Memory B cell (primary cell): ENCODE measurements at regions not wholly inside any gene's neighbourhood (a gene's known extent, or its start where the extent isn't known, plus 50 kb on each side); places are given as distances from the start of the nearest gene placed in this dataset.

ENCODE experiments used
- ATAC-seq: fragments of 150-1000 bp; cut with Tn5 transposase; 2 replicates; pipeline ENCODE4 v1.10.0; 2021; ENCODE audit warnings: low read depth, mild to moderate bottlenecking, moderate library complexity
- DNase-seq, 2 donors: peaks; one replicate each; pipeline ENCODE4 v3.0.0; 2022; ENCODE audit warnings: low spot score in 2 of 2
- H3K27ac Mint-ChIP-seq: one replicate; pipeline ENCODE4 v1.8.0; 2022; ENCODE audit warnings: mild to moderate bottlenecking, moderate library complexity, mixed read lengths
- H3K27me3 Mint-ChIP-seq: one replicate; pipeline ENCODE4 v1.8.0; 2022; ENCODE audit warnings: mixed read lengths
- H3K36me3 Mint-ChIP-seq: one replicate; pipeline ENCODE4 v1.8.0; 2022; ENCODE audit warnings: mild to moderate bottlenecking, mixed read lengths
- H3K4me1 Mint-ChIP-seq: one replicate; pipeline ENCODE4 v1.8.0; 2022; ENCODE audit warnings: mixed read lengths
- H3K4me3 Mint-ChIP-seq: one replicate; pipeline ENCODE4 v1.8.0; 2022; ENCODE audit warnings: mild to moderate bottlenecking, moderate library complexity, mixed read lengths
- H3K9me3 Mint-ChIP-seq: one replicate; pipeline ENCODE4 v1.8.0; 2022; ENCODE audit warnings: mixed read lengths

GRCh38 chr5:167810573-167810972, 480.9 kb upstream of the WWC1 start:
- H3K27ac Mint-ChIP-seq = no peak overlapping the region

GRCh38 chr5:167812871-167813270, 478.6 kb upstream of the WWC1 start:
- DNase-seq (no peak), ATAC-seq (no peak)
- Mint-ChIP-seq H3K27me3 (no peaks in the 10 kb centered on the region), H3K4me3 (no peak overlapping the region), H3K27ac (no peak overlapping the region), H3K4me1 (no peaks in the 10 kb centered on the region), H3K9me3 (peaks cover 2% of the 10 kb centered on the region), H3K36me3 (no peaks in the 10 kb centered on the region)

More at GRCh38 chr5:167810573-167810972, 480.9 kb upstream of the WWC1 start:
- no peaks in the 10 kb centered on the region for H3K4me1 Mint-ChIP-seq
- peaks cover 2% of the 10 kb centered on the region for H3K9me3 Mint-ChIP-seq
- DNase-seq (no peak), ATAC-seq (no peak)
- H3K4me3 Mint-ChIP-seq = no peak overlapping the region
- H3K36me3 Mint-ChIP-seq = no peaks in the 10 kb centered on the region
- H3K27me3 Mint-ChIP-seq = no peaks in the 10 kb centered on the region

DNA sequence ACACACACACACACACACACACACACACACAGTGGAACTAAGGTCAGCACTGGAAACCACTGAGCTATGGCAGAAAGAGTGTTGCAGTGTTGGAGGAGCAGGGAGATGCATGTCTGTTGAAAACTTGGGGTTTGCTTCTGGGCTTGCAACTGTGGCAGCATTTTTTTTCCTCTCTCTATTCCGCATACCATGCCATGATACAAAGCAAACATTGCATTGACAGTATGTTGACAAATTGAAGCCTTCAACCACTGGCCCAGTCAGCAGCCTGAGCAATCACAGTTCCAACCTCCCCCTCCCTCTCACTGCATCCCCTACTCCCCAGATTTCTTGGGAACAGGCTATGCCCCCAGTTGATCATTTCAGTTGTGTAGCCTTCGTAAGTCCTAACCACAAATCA, 478.1 kb upstream of the WWC1 start:
- no peak overlapping the region for H3K4me3 Mint-ChIP-seq
- H3K4me1 Mint-ChIP-seq = no peaks in the 10 kb centered on the region
- no peak overlapping the region for H3K27ac Mint-ChIP-seq
- DNase-seq (no peak), ATAC-seq (no peak)
- H3K9me3 Mint-ChIP-seq = peaks cover 2% of the 10 kb centered on the region
- no peaks in the 10 kb centered on the region for H3K27me3 Mint-ChIP-seq
- no peaks in the 10 kb centered on the region for H3K36me3 Mint-ChIP-seq

DNA sequence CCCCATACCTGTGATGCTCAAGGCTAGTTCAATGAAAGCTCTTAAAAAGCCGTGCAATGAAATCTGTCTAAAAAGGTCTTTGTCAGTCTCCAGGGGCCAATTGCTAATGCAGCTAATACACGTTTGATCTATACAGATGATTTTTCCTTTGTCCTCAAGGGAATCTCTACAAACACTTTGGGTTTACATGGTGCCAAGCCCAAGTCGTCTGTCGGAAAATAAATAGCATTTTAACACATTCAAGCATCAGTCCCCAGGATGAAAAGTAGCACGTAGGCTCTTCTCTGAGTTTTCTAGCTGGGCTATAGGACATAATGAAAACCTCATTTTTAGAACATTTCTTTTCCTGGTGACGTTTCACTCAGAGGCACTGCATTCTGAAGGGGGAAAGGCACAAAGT, 477.4 kb upstream of the WWC1 start:
- Mint-ChIP-seq H3K4me1 (no peaks in the 10 kb centered on the region), H3K36me3 (no peaks in the 10 kb centered on the region), H3K9me3 (peaks cover 2% of the 10 kb centered on the region), H3K27ac (no peak overlapping the region), H3K4me3 (no peak overlapping the region), H3K27me3 (no peaks in the 10 kb centered on the region)
- DNase-seq = no peak
- ATAC-seq = no peak

DNA sequence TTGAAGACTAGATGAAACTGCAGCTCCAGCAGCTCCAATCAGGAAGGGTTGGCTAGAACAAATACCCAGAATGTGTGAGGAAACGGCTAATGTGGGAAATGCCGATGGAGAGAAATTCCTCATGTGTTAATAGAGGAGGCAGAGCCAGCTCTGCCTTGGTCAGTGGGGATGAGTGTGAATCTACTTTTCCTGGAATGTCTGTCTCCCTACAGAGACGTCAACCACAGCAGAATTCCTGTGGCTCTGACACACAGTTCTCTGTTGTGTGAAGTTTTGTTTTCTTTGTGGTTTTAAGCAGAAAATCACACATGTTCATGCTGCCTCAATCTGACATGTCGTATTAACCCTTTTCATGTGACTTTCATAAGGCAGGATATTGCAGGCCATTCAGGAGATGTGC, 476.6 kb upstream of the WWC1 start:
- peaks cover 2% of the 10 kb centered on the region for H3K9me3 Mint-ChIP-seq
- H3K4me1 Mint-ChIP-seq = no peaks in the 10 kb centered on the region

GRCh38 chr5:167816354-167816753, 475.1 kb upstream of the WWC1 start:
- ATAC-seq (no peak), DNase-seq (no peak)
- Mint-ChIP-seq H3K36me3 (no peaks in the 10 kb centered on the region), H3K4me3 (no peak overlapping the region), H3K27me3 (no peaks in the 10 kb centered on the region), H3K27ac (no peak overlapping the region), H3K4me1 (no peaks in the 10 kb centered on the region), H3K9me3 (peaks cover 2% of the 10 kb centered on the region)

More for the DNA sequence above, 476.6 kb upstream of the WWC1 start:
- no peaks in the 10 kb centered on the region for H3K27me3 Mint-ChIP-seq
- H3K36me3 Mint-ChIP-seq = no peaks in the 10 kb centered on the region
- no peak overlapping the region for H3K4me3 Mint-ChIP-seq
- no peak for ATAC-seq
- DNase-seq = no peak
- H3K27ac Mint-ChIP-seq = no peak overlapping the region

DNA sequence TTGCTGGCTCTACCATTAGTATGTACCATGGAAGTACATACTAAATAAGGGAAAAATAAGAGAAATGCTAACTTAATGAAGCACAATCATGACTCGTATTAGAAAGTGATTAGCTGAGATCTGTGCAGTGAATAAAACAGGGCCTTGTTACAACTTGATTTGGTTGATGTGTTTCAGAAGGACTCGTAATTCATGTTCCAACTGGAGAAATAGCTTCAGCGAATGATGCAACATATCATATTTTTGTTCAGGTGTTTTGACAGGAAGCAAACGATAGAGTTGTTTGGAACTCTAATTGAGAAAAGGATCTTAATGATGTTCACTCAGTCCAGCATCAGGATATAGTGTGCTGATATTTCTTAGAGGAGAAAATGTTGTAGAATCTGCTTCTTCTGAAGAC, 474.6 kb upstream of the WWC1 start:
- Mint-ChIP-seq H3K27me3 (no peaks in the 10 kb centered on the region), H3K27ac (no peak overlapping the region), H3K9me3 (peaks cover 2% of the 10 kb centered on the region), H3K4me1 (no peaks in the 10 kb centered on the region), H3K4me3 (no peak overlapping the region), H3K36me3 (no peaks in the 10 kb centered on the region)
- ATAC-seq (no peak), DNase-seq (no peak)

- no peaks in the 10 kb centered on the region for H3K4me1 Mint-ChIP-seq
Measured at GRCh38 chr5:167819406-167819805, 472.0 kb upstream of the WWC1 start.

GRCh38 chr5:167820101-167820990, 471.1 kb upstream of the WWC1 start:
- no peak overlapping the region for H3K27ac Mint-ChIP-seq
- H3K27me3 Mint-ChIP-seq = no peaks in the 10 kb centered on the region
- ATAC-seq = no peak
- H3K9me3 Mint-ChIP-seq = no peaks in the 10 kb centered on the region
- H3K4me3 Mint-ChIP-seq = no peak overlapping the region
- DNase-seq = no peak
- H3K36me3 Mint-ChIP-seq = no peaks in the 10 kb centered on the region
- no peaks in the 10 kb centered on the region for H3K4me1 Mint-ChIP-seq

More at GRCh38 chr5:167819406-167819805, 472.0 kb upstream of the WWC1 start:
- Mint-ChIP-seq H3K27ac (no peak overlapping the region), H3K36me3 (no peaks in the 10 kb centered on the region), H3K9me3 (no peaks in the 10 kb centered on the region), H3K4me3 (no peak overlapping the region), H3K27me3 (no peaks in the 10 kb centered on the region)
- no peak for ATAC-seq
- no peak for DNase-seq

DNA sequence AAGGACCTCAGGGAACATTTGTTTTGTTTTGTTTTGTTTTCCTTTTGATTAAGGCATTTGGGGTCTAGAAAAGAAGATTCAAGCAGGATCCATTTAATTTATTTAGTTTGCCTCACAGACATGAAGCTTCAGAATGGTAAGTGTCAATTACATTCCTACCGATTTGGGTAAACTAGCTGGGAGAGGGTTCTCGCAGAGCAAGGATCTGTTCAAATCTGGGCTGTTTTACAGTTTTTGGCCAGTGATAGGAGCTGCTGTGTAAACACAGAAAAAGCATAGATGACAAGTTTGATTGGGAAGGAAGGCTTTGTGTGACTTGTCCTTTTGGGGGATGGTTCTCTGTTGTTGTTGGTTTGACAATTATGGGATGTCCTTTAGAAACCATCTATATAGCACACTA, 470.3 kb upstream of the WWC1 start:
- DNase-seq (no peak), ATAC-seq (no peak)
- Mint-ChIP-seq H3K4me1 (no peaks in the 10 kb centered on the region), H3K27me3 (no peaks in the 10 kb centered on the region), H3K9me3 (peaks cover 3% of the 10 kb centered on the region), H3K4me3 (no peak overlapping the region), H3K27ac (no peak overlapping the region), H3K36me3 (no peaks in the 10 kb centered on the region)

- Mint-ChIP-seq H3K9me3 (peaks cover 3% of the 10 kb centered on the region), H3K4me1 (no peaks in the 10 kb centered on the region), H3K27me3 (no peaks in the 10 kb centered on the region), H3K27ac (no peak overlapping the region), H3K36me3 (no peaks in the 10 kb centered on the region), H3K4me3 (no peak overlapping the region)
- DNase-seq (no peak), ATAC-seq (no peak)
Measured at GRCh38 chr5:167821669-167822068, 469.8 kb upstream of the WWC1 start.

DNA sequence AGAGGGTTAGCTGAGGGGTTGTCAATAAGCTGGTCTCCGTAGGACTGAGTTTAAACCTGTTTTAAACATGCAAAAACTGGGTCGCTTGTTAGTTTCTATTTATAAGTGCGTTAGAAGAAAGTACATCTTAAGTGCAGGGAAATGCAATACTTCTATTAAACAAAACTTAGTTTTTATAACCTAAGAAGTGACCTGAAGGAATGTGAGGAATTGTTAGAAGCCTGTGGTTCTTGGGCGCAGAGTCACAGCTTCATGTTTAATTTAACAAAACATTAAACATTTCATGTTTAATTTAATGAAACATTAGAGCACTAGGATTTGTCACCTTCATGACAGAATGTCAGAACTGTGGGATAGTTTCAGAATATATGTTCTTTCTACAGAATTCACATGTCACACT, 469.2 kb upstream of the WWC1 start:
- Mint-ChIP-seq H3K4me1 (no peaks in the 10 kb centered on the region), H3K9me3 (peaks cover 3% of the 10 kb centered on the region), H3K4me3 (no peak overlapping the region), H3K27me3 (no peaks in the 10 kb centered on the region), H3K36me3 (no peaks in the 10 kb centered on the region), H3K27ac (no peak overlapping the region)
- ATAC-seq (no peak), DNase-seq (no peak)

DNA sequence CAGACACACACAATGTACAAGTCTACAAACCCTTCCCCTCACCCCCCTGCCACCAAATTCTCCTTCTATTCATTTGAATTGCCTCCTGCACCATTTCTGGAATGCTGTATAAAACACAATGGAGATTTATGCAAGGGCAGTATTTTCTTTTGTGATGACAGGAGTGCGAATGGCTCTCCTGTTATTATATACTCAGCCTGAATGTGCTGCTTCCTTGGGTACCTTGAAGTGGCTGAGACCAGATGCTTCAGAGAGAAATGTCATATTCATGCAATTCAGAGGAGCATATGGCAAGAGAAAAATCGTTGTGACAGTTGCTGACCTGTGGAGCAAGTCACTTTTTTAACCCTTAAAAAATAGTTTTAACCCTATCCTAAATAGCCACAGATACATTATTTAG, 468.0 kb upstream of the WWC1 start:
- H3K4me1 Mint-ChIP-seq = no peaks in the 10 kb centered on the region
- DNase-seq (no peak), ATAC-seq (no peak)
- H3K36me3 Mint-ChIP-seq = no peaks in the 10 kb centered on the region
- H3K4me3 Mint-ChIP-seq = no peak overlapping the region
- peaks cover 3% of the 10 kb centered on the region for H3K9me3 Mint-ChIP-seq
- no peak overlapping the region for H3K27ac Mint-ChIP-seq
- H3K27me3 Mint-ChIP-seq = no peaks in the 10 kb centered on the region

DNA sequence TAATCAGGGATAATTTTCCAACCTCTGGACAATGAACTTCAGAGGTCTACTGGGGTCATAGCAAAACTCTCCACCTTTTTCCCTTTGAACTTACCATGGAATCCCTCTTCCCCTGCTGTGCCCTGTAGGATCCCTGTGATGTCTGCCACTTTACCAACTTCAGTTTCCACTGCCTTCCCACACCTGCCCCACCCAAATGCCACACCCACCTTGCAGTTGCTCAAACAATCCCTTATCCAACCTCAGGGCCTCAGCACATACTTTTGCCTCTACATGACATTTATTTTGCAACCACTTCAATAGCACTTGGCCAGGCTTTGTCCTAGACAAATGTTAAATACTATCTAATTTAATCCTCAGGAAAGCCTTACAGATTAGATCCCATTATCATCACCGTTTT, 463.7 kb upstream of the WWC1 start:
- Mint-ChIP-seq H3K4me1 (no peaks in the 10 kb centered on the region), H3K9me3 (peaks cover 4% of the 10 kb centered on the region), H3K27me3 (no peaks in the 10 kb centered on the region), H3K36me3 (no peaks in the 10 kb centered on the region), H3K4me3 (no peak overlapping the region), H3K27ac (no peak overlapping the region)
- DNase-seq = no peak
- no peak for ATAC-seq
